ENCODE measurements at regions not wholly inside any gene's neighbourhood (a gene's known extent, or its start where the extent isn't known, plus 50 kb on each side); places are given as distances from the start of the nearest gene placed in this dataset.
A peak's percentile ranks its signal among the peaks of the same experiment; 100 is the strongest.

DNA sequence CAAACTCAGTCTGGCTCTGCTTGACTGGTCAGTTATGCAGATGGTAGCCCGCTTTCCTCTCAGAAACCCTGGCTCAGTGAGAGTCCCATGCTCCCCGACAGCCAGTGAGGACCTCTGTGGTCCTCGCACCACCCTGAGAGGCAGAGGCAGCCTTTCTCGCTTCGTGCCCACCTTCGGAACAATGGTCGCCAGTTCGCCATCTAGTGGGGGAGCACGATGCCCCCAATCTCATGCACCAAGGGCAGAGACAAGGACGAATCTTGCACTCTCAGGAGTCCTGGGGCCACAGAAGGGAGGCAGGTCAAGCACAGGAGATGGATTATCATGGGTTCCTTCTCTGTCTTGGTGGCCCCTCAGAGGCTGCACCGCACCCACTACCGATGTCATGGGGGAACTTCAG lies 75.2 kb downstream of the RHCG start:
- H3K36me3 Mint-ChIP-seq: peaks cover 0 to 11% of the 10 kb centered on the region in 2 donors
- no peaks in the 10 kb centered on the region for H3K9me3 Mint-ChIP-seq
- H3K27ac Mint-ChIP-seq: no peak overlapping the region
- DNase-seq (ENCODE audit: low spot score in 2 of 2): no peak
- ATAC-seq: no peak

DNA sequence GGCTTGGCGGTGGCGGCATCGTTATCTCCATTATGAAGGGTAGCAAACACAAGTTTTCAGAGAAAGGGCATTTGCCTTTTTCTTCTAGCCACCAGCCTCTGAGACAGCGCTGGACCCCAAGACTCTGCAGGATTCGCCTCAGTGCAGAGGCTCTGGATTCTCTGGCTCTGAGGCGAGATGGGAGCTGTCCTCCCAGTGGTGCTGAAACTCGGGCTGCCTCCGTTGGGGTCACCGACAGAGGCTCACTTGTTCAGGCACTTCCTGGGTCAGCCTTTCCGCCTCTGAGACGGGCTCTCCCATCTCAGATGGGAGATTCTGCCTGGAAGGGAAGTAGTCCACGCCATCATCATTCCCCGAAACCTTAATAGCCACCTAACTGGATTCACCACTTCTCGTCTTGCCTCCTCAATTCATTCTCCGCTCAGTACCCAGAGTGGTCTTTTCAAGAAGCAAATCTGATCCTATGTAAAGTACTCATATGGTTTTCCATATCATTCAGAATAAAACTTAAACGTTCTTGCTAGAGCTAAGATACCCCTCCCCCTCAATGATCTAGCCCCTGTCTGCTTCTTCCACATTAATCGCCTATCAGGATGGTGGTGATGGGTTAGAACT lies 76.9 kb downstream of the RHCG start:
- H3K36me3 Mint-ChIP-seq: peaks cover 0 to 11% of the 10 kb centered on the region in 2 donors
- H3K27ac Mint-ChIP-seq: no peak overlapping the region
- ATAC-seq (no peak), DNase-seq (ENCODE audit: low spot score in 2 of 2) (peak in 1 of 2 donors; percentile 62)
- no peaks in the 10 kb centered on the region for H3K9me3 Mint-ChIP-seq

GRCh38 chr15:89417206-89417725 lies 79.1 kb downstream of the RHCG start:
- DNase-seq (ENCODE audit: low spot score in 2 of 2): no peak
- H3K27ac Mint-ChIP-seq: no peak overlapping the region
- no peak for ATAC-seq
- H3K36me3 Mint-ChIP-seq: peaks cover 0 to 11% of the 10 kb centered on the region in 2 donors
- no peaks in the 10 kb centered on the region for H3K9me3 Mint-ChIP-seq

DNA sequence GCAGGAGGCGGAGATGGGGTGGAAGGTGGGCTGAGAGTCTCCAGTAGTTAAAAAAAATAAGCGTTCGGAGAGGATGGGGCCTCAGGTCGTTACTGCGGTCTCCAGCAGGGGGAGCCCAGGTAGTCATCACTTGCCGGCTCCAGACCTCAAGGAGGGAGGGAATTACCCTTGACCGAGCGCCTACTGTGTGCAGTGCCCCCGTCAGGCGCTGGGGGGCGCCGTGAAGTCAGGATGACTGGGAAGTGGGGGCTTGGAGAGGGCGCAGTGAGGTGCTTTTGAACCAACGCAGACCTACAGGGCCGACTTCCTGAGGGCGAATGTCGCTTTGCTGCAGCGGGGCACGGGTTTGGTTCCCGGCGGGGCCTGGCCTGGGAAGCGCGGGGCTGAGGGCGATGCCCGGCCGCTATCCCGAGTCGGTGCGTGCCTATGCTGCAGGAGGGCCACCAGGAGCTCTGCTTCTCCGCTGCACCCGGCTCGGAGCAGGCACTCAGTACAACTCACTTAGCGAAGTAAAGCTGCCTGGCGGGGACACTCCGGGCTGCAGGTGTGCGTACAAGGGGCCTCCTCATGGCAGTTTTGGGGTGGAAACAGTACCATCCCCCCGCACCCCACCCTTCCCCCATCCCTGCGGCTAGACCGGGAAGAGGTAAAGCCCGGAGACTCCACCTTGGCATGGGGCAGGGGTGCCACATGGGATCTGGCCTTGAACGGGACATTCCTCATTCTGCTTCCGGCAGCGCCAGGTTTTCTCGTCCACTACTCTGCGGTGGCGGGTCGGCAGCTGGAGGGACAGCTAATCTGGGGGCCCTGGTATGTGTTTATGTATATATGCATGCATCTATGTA lies 79.8 kb downstream of the RHCG start:
- ATAC-seq: peak; percentile 89 to 93
- Mint-ChIP-seq H3K36me3 (peaks cover 0 to 11% of the 10 kb centered on the region in 2 donors), H3K27ac (no peak overlapping the region)

DNA sequence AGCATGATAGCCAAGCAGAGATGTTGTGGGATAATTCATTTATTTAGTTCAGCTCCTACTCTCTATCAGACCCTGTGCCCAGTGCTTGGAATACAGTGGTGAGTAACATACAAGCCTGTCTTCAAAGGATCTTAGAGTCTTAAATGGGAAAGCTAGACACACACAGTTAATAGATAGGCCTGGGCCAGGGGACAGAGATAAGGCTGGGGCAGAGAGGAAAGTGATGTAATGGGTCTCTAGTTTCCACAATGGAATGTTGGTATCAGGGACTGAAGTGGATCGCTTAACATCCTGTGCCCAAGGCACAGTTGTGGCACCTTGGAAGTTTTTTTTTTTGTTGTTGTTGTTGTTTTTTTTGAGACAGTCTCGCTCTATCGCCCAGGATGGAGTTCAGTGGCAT lies 79.9 kb upstream of the POLG start:
- H3K9me3 Mint-ChIP-seq: no peaks in the 10 kb centered on the region
- DNase-seq (ENCODE audit: low spot score in 2 of 2) (no peak), ATAC-seq (no peak)
- H3K27ac Mint-ChIP-seq: no peak overlapping the region
- H3K36me3 Mint-ChIP-seq: peaks cover 0 to 6% of the 10 kb centered on the region in 2 donors

More for the DNA sequence above, 79.8 kb downstream of the RHCG start:
- DNase-seq (ENCODE audit: low spot score in 2 of 2): peak; percentile 78 to 89
- H3K9me3 Mint-ChIP-seq: no peaks in the 10 kb centered on the region

- no peak for DNase-seq (ENCODE audit: low spot score in 2 of 2)
- ATAC-seq: no peak
- Mint-ChIP-seq H3K9me3 (no peaks in the 10 kb centered on the region), H3K27ac (no peak overlapping the region), H3K36me3 (peaks cover 3 to 8% of the 10 kb centered on the region in 2 donors)
Observed at GRCh38 chr15:89413877-89414276, 79.3 kb upstream of the POLG start.

DNA sequence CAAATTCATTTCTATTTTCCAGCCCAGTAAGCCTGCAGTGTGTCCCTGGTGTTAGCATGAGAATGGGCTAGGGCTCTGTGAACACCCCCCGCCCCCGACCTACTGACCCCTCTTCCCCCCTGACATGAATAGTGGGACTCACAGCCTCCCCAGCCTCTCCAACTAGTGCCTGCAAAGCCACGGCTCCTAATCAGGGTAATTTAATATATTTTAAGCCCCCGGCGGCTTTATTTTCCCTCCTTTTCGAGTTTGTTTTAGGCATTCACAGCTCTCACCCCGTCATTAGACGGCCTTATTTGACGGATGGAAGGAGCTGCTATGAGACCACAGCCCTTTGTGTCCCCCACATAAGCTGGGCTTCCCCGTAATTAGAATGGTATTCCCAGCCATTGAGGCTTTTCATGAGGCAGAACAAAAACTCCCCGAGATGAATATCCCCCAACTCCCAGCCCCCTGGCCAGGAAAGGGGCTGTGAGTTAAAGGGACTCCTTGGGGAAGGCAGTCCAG lies 78.3 kb upstream of the POLG start:
- Mint-ChIP-seq H3K27ac (no peak overlapping the region), H3K36me3 (peaks cover 6 to 16% of the 10 kb centered on the region in 2 donors), H3K9me3 (no peaks in the 10 kb centered on the region)
- DNase-seq (ENCODE audit: low spot score in 2 of 2) (no peak), ATAC-seq (no peak)

DNA sequence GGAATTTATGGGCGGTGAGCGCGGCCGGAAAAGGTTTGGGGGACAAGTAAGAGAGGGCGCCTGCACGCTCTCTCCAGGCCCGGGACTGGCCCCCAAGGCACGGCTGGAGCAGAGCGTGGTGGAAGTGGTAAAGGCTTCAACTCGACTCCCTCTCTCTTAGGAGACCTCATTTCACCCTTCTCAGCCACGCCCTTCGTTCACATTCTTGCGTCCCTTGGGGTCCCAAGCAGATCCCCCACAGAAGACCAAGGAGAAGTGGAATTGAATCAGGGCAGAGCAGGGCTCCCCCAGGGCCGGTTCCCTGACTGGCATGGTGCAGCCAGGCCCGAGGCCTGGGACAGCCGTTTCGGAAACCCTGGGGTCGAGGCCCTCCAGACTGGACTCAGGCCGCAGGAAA lies 75.4 kb upstream of the POLG start:
- DNase-seq (ENCODE audit: low spot score in 2 of 2): no peak
- ATAC-seq: no peak
- Mint-ChIP-seq H3K36me3 (peaks cover 6 to 11% of the 10 kb centered on the region in 2 donors), H3K27ac (no peak overlapping the region), H3K9me3 (no peaks in the 10 kb centered on the region)

GRCh38 chr15:89409184-89410038 lies 74.8 kb upstream of the POLG start:
- ATAC-seq (no peak), DNase-seq (ENCODE audit: low spot score in 2 of 2) (no peak)
- H3K9me3 Mint-ChIP-seq: no peaks in the 10 kb centered on the region
- peaks cover 6 to 11% of the 10 kb centered on the region in 2 donors for H3K36me3 Mint-ChIP-seq
- no peak overlapping the region for H3K27ac Mint-ChIP-seq

- H3K27ac Mint-ChIP-seq: no peak overlapping the region
Observed at GRCh38 chr15:89408372-89409183, 74.0 kb upstream of the POLG start.

GRCh38 chr15:89406940-89407607 lies 72.5 kb upstream of the POLG start:
- H3K27ac Mint-ChIP-seq: peak overlapping the region in 1 of 2 donors; percentile 44
- no peak for ATAC-seq
- no peaks in the 10 kb centered on the region for H3K9me3 Mint-ChIP-seq
- peaks cover 6 to 11% of the 10 kb centered on the region in 2 donors for H3K36me3 Mint-ChIP-seq
- DNase-seq (ENCODE audit: low spot score in 2 of 2): peak in 1 of 2 donors; percentile 26

More at GRCh38 chr15:89408372-89409183, 74.0 kb upstream of the POLG start:
- peaks cover 6 to 11% of the 10 kb centered on the region in 2 donors for H3K36me3 Mint-ChIP-seq
- H3K9me3 Mint-ChIP-seq: no peaks in the 10 kb centered on the region
- DNase-seq (ENCODE audit: low spot score in 2 of 2) (no peak), ATAC-seq (peak in 1 of 2 donors; percentile 33)

DNA sequence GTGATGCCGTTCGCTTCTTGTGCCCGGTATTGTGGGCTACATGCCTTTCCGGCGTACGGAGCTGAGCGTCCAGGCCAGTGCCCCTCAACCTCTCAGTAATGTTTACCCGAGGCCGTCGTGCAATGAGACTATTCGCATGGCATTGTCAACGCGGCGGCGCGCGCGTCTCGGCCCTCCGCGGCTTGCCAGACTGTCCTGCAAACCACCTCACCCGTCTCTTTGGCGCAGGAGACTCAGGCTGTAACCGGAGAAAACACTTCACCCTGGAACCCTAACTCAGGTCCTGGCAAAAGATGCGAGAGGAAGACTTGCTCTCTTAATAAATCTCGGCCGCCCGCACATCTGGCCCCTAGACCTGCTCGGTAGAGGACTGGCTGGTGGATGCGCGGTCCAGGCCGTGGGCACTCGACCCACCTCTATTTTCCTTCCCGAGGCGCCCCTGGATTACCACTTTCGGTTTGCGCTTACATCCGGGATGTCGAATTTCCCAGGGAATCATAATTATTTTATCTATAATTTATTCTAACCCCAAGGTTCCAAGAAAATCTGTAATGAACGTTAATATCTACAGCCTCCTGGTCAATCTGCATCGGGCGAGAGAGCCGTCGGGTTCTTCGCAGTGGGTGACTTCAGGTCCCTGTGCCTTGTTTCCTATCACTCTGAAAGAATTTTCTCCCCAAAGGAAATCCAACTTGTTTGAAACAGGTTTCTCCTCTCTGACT lies 71.8 kb upstream of the POLG start:
- H3K27ac Mint-ChIP-seq: no peak overlapping the region

DNA sequence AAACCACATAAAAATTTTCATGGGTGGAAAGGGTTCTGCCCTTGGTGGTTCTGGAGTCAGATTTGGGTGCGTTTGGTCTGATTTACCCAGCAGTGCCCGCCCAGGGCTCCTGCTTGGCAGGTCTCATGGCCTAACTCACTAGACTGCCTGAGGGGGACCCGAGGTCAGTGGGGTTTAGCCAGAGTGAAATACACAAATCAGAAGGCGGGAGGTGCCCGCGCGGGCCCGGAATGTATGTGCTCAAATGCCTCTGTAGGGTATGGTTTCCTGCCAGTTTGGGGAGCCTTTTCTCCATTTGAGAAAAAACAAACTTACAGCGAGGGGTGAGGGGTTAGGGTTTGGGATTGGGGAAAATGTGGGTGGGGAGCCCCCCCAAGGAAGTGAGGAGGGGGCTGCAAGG lies 70.9 kb upstream of the POLG start:
- peaks cover 6 to 11% of the 10 kb centered on the region in 2 donors for H3K36me3 Mint-ChIP-seq
- ATAC-seq (no peak), DNase-seq (ENCODE audit: low spot score in 2 of 2) (no peak)
- H3K9me3 Mint-ChIP-seq: no peaks in the 10 kb centered on the region
- no peak overlapping the region for H3K27ac Mint-ChIP-seq

More for the DNA sequence above, 71.8 kb upstream of the POLG start:
- H3K36me3 Mint-ChIP-seq: peaks cover 6 to 11% of the 10 kb centered on the region in 2 donors
- H3K9me3 Mint-ChIP-seq: no peaks in the 10 kb centered on the region
- DNase-seq (ENCODE audit: low spot score in 2 of 2) (no peak), ATAC-seq (no peak)

GRCh38 chr15:89404023-89404422 lies 69.4 kb upstream of the POLG start:
- ATAC-seq (no peak), DNase-seq (ENCODE audit: low spot score in 2 of 2) (no peak)
- no peak overlapping the region for H3K27ac Mint-ChIP-seq
- no peaks in the 10 kb centered on the region for H3K9me3 Mint-ChIP-seq
- H3K36me3 Mint-ChIP-seq: peaks cover 5 to 10% of the 10 kb centered on the region in 2 donors

- Mint-ChIP-seq H3K27ac (no peak overlapping the region), H3K9me3 (no peaks in the 10 kb centered on the region), H3K36me3 (no peaks in the 10 kb centered on the region)
- ATAC-seq (no peak), DNase-seq (ENCODE audit: low spot score in 2 of 2) (no peak)
Observed at GRCh38 chr15:89402518-89402805, 67.8 kb upstream of the POLG start.

Data from activated naive CD4-positive, alpha-beta T cell treated with anti-CD3 and anti-CD28 coated beads, Interleukin-2, amount 50 U/mL, for 72 hours (primary cell).